ENCODE measurements at regions not wholly inside any gene's neighbourhood (a gene's known extent, or its start where the extent isn't known, plus 50 kb on each side); places are given as distances from the start of the nearest gene placed in this dataset.

DNA sequence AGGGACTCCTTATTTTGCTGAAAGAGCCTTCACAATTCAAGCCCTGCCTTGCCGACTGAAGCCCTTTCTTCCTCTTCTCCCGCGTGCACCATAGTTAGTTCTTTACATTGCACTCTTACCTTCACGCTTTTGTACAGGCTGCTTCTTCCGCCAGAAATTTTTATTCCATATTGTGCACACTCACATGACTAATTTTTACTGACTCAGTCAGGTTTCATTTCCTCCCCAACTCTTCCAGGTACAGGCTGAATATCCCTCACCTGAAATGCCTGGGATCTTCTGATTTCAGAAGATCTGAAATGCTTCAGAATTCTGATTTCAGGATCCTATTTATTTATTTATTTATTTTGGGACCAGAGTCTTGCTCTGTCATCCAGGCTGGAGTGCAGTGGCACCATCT, 172.8 kb downstream of the ZNF281 start:
- Histone ChIP-seq H3K4me1 (ENCODE audit: control insufficient read depth in 1 of 2, low read depth in 2 of 2) (no peaks in the 10 kb centered on the region), H3K36me3 (no peaks in the 10 kb centered on the region), H3K27me3 (replicated peaks; ENCODE audit: insufficient read depth) (no peaks in the 10 kb centered on the region), H3K9me3 (no peaks in the 10 kb centered on the region), H3K27ac (no peak overlapping the region), H3K4me3 (no peak overlapping the region)
- ATAC-seq (ENCODE audit: insufficient number of reproducible peaks, low FRiP score, low read depth), result no peak
- DNase-seq (ENCODE audit: low spot score), result no peak
- TF ChIP-seq, protein P1, sequence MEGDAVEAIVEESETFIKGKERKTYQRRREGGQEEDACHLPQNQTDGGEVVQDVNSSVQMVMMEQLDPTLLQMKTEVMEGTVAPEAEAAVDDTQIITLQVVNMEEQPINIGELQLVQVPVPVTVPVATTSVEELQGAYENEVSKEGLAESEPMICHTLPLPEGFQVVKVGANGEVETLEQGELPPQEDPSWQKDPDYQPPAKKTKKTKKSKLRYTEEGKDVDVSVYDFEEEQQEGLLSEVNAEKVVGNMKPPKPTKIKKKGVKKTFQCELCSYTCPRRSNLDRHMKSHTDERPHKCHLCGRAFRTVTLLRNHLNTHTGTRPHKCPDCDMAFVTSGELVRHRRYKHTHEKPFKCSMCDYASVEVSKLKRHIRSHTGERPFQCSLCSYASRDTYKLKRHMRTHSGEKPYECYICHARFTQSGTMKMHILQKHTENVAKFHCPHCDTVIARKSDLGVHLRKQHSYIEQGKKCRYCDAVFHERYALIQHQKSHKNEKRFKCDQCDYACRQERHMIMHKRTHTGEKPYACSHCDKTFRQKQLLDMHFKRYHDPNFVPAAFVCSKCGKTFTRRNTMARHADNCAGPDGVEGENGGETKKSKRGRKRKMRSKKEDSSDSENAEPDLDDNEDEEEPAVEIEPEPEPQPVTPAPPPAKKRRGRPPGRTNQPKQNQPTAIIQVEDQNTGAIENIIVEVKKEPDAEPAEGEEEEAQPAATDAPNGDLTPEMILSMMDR (IDR thresholded peaks at IDR 0.05), result no peak

DNA sequence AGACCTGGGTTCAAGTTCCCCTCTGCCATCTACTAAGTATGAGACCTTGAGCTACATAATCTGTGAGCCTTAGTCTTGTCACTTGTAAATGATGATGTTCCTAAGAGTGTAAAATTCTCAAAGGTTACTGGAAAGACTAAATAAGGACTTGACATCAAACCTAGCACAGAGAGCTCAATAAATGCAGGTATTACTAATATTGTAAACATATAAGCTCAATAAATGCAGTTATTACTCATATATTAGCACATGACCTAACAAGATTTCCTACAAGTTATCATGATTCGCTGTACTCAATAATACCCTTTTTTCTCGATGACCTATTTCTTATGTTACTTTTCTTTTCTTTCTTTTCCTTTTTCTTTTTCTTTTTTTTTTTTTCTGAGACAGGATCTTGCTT, 174.9 kb downstream of the ZNF281 start:
- TF ChIP-seq, protein P1 (IDR thresholded peaks at IDR 0.05), result no peak
- Histone ChIP-seq H3K36me3 (no peaks in the 10 kb centered on the region), H3K9me3 (no peaks in the 10 kb centered on the region), H3K4me1 (ENCODE audit: control insufficient read depth in 1 of 2, low read depth in 2 of 2) (no peaks in the 10 kb centered on the region), H3K27ac (no peak overlapping the region), H3K4me3 (no peak overlapping the region), H3K27me3 (replicated peaks; ENCODE audit: insufficient read depth) (no peaks in the 10 kb centered on the region)
- ATAC-seq (ENCODE audit: insufficient number of reproducible peaks, low FRiP score, low read depth), result no peak
- no peak for DNase-seq (ENCODE audit: low spot score)

DNA sequence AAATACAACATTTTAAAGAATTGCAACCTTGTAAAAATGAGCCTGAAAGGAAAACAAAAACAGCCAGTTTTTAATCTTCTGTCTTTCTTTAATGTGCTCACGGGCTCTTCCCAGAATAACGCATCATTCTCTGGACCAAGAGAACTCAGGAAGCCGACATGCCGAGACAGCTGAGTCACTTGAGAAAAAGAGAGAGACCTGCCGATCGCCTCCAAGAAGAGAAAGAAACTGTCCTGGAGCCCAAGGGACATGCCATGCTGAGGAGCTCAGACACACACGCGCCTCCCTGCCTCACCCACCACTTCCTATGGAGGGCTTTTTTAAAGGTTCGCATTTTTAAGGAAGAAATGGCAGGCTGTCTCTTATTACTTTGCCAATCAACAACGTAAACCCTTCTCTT, 176.4 kb downstream of the ZNF281 start:
- Histone ChIP-seq H3K4me3 (no peak overlapping the region), H3K9me3 (no peaks in the 10 kb centered on the region), H3K36me3 (no peaks in the 10 kb centered on the region), H3K4me1 (ENCODE audit: control insufficient read depth in 1 of 2, low read depth in 2 of 2) (no peaks in the 10 kb centered on the region), H3K27me3 (replicated peaks; ENCODE audit: insufficient read depth) (no peaks in the 10 kb centered on the region), H3K27ac (no peak overlapping the region)
- ATAC-seq (ENCODE audit: insufficient number of reproducible peaks, low FRiP score, low read depth), result no peak
- TF ChIP-seq, protein P1 (IDR thresholded peaks at IDR 0.05), result no peak
- DNase-seq (ENCODE audit: low spot score), result no peak

DNA sequence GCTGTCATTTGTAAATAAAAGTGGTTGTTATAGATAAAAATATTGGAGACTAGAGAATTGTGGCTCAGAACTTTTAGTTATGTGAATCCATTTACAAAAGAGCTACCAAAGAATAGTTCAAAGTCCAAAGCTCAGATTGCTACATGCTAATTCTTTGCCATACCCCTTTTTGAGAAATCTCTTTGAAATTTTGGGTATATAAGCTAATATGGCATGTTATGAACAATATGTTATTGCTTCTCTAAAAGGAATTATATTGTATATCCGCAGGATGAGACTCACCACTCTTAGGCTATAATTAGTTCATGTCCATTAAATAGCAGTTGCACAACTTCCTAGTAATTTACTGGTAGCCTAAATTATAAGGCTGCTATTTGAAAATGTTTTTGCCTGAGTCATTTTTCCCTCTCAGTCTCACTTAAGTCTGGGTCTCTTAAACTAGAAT, 178.0 kb downstream of the ZNF281 start:
- no peak for ATAC-seq (ENCODE audit: insufficient number of reproducible peaks, low FRiP score, low read depth)
- no peaks in the 10 kb centered on the region for H3K36me3 ChIP-seq
- TF ChIP-seq, protein P1 (IDR thresholded peaks at IDR 0.05), result no peak
- H3K27ac ChIP-seq, result no peak overlapping the region
- no peak for DNase-seq (ENCODE audit: low spot score)
- H3K4me1 ChIP-seq (ENCODE audit: control insufficient read depth in 1 of 2, low read depth in 2 of 2), result no peaks in the 10 kb centered on the region
- H3K9me3 ChIP-seq, result no peaks in the 10 kb centered on the region
- H3K4me3 ChIP-seq, result no peak overlapping the region
- H3K27me3 ChIP-seq (replicated peaks; ENCODE audit: insufficient read depth), result no peaks in the 10 kb centered on the region

DNA sequence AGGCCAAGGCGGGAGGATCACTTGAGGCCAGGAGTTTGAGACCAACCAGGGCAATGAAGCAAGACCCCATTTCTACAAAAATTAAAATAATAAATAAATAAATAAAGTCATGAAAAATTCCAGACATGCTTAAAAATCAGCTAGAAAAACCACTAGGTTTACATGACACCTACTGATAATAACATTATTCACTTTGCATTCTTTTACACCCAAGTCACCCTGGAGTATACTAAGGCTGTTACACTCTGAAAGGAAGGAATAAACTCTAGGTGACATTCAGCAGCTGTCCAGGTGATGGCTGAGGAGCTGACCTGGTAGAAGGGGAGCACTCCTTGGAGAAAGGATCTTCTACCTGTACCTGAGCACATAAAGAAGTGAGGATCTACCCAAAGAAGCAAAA, 179.2 kb downstream of the ZNF281 start:
- Histone ChIP-seq H3K4me1 (ENCODE audit: control insufficient read depth in 1 of 2, low read depth in 2 of 2) (no peaks in the 10 kb centered on the region), H3K27ac (no peak overlapping the region), H3K4me3 (no peak overlapping the region), H3K27me3 (replicated peaks; ENCODE audit: insufficient read depth) (no peaks in the 10 kb centered on the region), H3K36me3 (no peaks in the 10 kb centered on the region), H3K9me3 (no peaks in the 10 kb centered on the region)
- DNase-seq (ENCODE audit: low spot score), result no peak
- no peak for ATAC-seq (ENCODE audit: insufficient number of reproducible peaks, low FRiP score, low read depth)
- TF ChIP-seq, protein P1 (IDR thresholded peaks at IDR 0.05), result no peak
